Hematopoietic multipotent progenitor cell (in vitro differentiated cells): ENCODE measurements at regions not wholly inside any gene's neighbourhood (a gene's known extent, or its start where the extent isn't known, plus 50 kb on each side); places are given as distances from the start of the nearest gene placed in this dataset.

Source experiments
- DNase-seq, 3 donors: peaks; one replicate each; pipeline ENCODE4 v3.0.0-alpha.2; 2011 to 2015; ENCODE audit warnings: low read depth in 2 of 3, low spot score in 2 of 3

- DNase-seq: no peak
Measured at GRCh38 chr20:39630215-39630908, 668.2 kb downstream of the DHX35 start.

- DNase-seq: no peak
Measured at GRCh38 chr20:39627765-39628164, 665.6 kb downstream of the DHX35 start.

DNA sequence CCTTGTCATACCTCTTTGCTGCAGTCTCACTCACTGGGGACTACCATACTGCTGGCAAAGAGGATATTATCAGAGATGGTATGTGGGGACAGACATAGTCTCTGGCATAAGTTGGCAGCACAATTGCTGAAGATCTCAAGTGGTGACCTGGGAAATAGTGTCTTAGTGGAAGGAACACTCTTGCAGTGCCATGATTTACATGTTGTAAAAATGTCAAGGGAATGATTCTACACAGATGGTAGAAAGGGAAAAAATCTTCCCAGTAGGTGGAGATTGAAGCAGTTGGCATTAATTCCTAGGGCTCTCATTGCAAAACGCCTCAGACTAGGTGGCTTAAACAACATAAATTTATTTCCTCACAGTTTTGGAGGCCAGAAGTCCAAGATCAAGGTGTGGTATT is 662.2 kb downstream of the DHX35 start:
- no peak for DNase-seq

DNA sequence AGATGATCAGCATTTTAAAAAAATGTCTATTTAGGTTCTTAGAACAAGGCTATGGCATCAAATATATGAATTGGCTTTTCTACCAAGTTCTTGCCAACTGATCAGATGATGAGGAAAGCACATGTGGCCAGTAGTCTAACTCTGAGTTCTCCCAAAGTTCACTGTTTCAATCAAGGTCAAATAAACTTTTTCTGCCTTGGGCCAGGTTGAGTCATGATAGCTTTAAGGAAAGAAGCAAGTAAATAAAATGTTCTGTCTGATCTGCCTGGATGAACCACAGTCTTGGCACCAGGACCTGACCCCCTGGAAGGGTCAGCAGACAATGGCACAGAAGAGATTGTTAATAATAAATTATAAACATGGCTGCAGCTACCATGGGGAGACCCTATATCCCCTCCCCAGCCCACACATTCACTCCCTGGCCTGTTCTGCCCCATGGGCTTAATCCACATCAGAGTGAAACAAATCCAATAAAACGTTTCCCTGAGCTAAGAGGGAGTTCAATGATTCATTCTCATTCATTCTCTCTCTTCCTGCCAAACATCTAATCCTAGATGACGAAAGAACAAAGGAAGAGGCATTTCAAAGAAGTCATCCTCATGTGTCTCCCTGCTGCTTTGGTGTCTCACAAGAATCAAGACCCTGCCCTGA is 661.6 kb downstream of the DHX35 start:
- no peak for DNase-seq

DNA sequence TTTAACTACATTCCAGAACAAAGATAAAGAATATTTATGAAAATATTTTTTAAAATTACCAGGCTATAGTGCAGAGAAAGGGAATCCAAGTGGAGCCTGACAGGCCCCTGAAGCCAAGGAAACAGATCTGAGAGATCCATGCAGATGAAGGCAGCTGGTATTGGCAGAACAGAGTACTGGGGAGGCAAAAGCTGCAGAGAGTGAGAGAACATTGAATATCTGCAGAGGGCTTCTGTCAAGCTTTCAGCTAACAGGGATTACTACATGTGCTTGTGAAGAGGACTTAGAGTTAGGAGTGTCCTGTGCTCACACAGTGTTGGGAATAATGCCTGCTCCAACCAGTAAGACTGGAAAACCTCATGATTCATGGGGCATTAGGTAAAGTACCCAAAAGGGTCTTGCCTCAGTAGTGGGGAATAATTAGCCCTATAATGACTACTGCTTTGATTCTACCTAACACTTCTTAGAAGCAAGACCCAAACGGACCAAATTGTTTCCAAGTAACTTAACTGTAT is 657.2 kb downstream of the DHX35 start:
- no peak for DNase-seq

- no peak for DNase-seq
Measured at GRCh38 chr20:39611901-39612300, 649.8 kb downstream of the DHX35 start.

DNA sequence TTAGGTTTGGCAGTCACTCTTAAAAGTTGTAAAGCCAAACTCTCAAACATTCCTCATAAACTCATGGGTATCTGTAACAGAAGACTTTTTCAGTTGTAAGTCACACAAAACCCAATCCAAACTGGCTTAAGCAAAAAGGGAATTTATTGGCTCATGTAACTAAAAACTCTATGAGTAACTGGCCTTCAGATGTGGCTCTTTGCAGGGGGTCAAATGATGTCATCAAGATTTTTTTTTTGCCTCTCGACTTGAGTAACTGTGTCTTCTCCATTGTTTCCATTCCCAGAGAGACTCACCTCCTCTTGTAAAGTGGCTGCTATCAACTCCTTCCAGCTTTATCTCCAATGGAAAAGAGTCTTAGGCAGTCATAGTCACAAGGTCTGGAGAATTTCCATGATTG is 645.0 kb downstream of the DHX35 start:
- no peak for DNase-seq

DNA sequence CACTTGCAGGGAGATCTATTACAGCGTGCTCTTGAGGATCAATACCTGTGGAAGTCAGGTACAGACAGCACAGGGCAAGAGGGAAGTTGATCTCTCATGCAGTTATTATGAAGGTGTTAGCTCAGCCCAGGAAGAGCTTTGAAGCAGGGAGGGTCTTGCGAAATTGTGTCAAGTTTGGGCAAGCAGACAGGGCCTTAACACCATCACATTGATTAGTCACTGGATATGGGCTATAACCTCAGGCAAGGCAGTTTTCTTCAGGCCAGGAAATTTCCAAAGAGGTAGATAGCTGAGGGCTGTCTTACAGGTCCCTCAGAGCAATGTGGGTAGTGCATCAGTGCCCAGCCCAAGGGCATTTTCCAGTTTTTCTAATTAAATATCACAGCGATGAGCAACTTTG is 643.8 kb downstream of the DHX35 start:
- no peak for DNase-seq

DNA sequence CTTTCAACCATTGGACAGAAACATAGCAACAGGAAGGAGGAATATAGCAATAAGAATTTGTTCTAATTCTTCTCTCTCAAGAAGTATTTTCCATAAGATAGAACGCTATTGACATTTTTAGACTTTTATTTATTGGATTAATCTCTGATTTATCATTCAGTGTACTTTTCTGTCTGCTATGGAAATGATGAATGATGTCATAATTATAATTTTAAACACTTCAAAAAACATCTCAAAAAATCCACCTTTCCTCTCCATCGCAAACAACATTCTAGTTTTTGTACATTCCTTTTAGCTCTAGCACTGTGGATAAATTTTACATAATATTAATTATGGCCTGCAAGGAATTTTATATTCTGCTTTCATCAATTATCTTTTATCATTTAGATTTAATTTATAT is 643.2 kb downstream of the DHX35 start:
- DNase-seq: no peak

DNA sequence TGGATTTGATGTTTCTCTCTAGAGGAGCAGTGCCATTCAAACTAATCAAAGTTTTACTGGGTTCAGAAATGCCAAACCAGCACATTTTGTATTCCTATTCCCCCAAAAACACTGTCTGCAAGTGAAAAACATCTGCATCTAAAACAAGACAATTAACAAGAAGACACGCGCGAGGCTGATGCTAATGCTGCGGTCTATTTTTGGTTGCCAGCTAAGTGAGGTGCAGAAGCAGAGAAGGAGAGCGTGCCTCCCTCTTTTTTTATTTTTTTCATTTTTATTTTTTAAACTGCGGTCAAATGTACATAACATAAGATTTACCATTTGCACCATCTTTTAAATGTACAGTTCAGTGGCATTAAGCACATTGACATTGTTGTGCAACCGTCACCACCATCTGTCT is 641.1 kb downstream of the DHX35 start:
- no peak for DNase-seq

GRCh38 chr20:39602649-39603048 is 640.5 kb downstream of the DHX35 start:
- DNase-seq: no peak

DNA sequence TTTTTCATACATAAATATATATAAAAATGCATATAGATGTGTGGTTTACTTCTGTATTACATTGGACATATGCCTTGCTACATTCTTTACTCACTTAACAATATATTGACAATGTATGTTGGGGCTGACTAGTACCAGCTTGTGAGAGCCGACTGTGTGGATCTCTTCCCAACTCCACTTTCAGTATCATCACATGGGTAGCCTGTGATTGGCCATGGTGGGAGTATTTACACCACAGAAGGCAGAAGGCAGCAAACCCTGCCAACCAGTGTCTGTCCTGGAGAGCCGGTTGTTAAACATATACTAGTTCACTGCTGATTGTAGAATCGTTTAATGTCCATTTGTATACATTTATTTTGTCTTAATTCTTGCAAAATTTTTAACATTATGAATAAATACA is 638.7 kb downstream of the DHX35 start:
- no peak for DNase-seq

DNA sequence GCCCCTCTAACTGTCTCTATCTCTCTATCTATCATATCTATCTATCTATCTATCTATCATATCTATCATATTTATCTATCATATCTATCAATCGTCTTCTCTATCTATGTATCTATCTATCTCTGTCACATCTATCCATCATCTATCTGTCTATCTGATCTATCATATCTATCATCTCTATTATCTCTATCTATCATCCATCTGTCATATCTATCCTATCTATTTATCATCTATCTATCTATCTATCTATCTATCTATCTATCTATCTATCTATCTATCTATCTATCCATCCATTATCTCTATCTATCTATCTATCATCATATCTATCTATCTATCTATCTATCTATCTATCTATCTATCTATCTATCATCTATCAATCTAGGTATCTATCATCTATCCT is 638.0 kb downstream of the DHX35 start:
- DNase-seq: no peak

DNA sequence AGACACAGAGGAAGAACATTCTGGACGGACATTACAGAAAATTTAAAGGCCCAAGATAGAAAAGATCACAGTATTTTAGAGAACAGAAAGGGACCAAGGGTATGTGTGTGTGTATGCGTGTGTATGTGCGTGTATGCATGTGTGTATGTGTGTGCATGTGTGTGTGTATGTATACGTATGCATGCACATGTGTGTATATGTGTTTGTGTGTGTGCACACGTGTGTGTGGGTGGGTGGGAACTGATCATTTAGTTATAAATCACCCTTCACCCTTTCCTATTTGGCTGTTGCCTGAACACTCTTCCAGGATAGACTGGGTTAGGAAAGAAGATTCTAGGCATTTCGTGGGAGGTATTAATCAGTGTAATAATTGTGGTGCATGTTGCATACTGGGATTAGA is 634.4 kb downstream of the DHX35 start:
- DNase-seq: no peak

DNA sequence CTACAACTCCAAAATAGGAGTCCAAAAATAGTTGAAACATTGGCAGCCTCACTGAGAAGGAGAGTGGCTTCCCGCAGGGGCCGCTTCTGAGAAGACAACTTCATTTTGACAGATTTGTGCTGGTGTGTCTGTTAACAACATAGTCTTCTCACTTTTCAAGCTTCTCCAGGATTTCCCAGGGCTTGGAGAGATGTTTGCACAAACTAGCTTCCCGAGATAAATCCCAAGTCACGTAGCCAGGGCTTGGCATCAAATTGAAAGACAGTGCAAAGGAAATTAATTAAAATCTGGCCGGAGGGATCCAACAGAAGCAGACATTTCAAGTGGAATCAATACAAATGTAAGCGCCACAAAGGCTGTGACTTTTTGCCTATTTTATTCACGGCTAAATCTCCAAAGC is 630.2 kb downstream of the DHX35 start:
- DNase-seq: no peak

- DNase-seq: no peak
Measured at GRCh38 chr20:39588148-39588757, 626.1 kb downstream of the DHX35 start.

DNA sequence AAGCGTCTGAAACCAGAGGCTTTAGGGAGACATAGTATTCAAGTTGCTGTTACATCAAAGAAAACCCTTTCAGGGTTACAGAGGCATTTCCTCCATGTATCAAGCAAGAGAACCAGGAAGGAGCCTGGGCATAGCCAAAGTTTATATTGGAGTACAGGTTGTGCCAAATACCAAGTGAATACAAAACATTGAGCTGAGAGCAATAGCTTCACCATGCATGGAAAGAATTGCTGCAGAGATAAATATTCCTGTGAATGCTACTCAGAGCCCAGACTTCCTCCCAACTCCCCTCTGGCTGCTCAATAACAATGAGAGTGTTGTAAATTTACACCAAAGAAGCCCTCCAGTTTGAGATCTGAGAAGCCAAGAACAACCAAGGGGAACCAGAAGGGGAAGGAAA is 618.9 kb downstream of the DHX35 start:
- DNase-seq: no peak

- DNase-seq: no peak
Measured at GRCh38 chr20:39576771-39577170, 614.6 kb downstream of the DHX35 start.

DNA sequence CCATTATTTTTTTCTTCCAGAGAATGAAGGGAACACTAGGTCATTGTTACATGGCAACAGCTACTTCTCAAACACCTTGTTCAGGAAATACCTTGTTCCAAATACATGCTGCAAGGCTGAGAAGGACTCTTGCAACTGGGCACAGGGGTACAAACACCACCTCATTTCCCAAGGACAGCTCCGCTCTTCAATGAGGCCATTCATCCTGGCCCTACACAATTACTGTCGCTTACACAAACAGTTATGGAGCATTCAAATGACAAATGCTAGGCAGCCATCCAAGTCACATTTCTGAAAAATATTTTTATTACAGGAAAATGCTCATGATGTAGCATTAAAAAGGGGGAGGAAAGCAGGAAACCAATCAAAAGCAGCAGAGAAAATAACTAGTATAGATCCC is 611.9 kb downstream of the DHX35 start:
- DNase-seq: no peak

DNA sequence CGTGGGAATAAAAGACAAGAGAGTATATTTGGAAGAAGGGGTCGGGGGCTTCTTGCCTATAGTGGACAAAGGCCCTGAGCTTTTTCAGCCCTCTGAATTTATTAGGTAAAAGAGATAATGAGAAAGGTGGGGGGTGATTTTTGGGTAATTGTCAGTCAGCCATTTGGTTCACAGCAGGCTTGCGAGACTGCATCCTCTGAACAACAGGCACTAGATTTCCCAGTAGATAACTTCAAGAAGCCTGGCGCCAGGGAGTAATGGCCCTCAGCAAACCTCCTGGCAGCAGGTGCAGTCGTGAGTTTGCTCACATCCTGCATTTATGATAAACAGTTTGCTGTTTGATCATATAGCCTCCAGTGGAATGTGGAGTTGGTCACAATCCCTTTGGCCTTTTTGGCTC is 609.0 kb downstream of the DHX35 start:
- no peak for DNase-seq

DNA sequence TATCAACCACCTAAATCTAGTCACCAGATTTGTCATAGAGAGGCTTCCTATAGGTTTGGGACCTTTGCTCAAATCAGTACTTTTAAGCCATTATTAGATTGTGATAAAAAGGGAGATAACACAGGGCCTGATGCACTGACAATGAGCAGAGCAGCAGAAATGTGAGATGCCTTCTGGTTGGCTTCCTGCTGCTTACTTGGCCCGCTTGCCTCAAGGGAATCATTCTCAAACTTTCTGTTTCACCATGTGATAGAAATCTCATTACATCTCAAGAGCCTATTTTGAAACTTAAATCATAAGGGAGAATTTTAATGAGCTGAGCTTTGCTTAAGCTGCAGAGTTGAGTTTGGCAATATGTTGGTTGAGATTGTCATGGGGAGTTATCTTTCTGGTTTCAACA is 606.0 kb downstream of the DHX35 start:
- no peak for DNase-seq

- DNase-seq: no peak
Measured at GRCh38 chr20:39563349-39563748, 601.2 kb downstream of the DHX35 start.
